ENCODE measurements at regions not wholly inside any gene's neighbourhood (a gene's known extent, or its start where the extent isn't known, plus 50 kb on each side); places are given as distances from the start of the nearest gene placed in this dataset.
A peak's percentile ranks its signal among the peaks of the same experiment; 100 is the strongest.
"Not testable (repeated sequence)": the region's sequence is repeated elsewhere in the genome, so short reads cannot be mapped to it uniquely, and the experiment has no call there.

GRCh38 chr17:13659051-13659450, 57.3 kb upstream of the HS3ST3A1 start:
- not testable (repeated sequence) for DNase-seq (ENCODE audit: low read depth)

GRCh38 chr17:13665872-13666635, 64.3 kb upstream of the HS3ST3A1 start:
- no peak for DNase-seq (ENCODE audit: low read depth)

- DNase-seq (ENCODE audit: low read depth): no peak
Observed at GRCh38 chr17:13671341-13671740, 69.6 kb upstream of the HS3ST3A1 start.

GRCh38 chr17:13671771-13672170, 70.0 kb upstream of the HS3ST3A1 start:
- DNase-seq (ENCODE audit: low read depth): peak; percentile 20

GRCh38 chr17:13678361-13678760, 76.6 kb upstream of the HS3ST3A1 start:
- no peak for DNase-seq (ENCODE audit: low read depth)

GRCh38 chr17:13678841-13679240, 77.1 kb upstream of the HS3ST3A1 start:
- no peak for DNase-seq (ENCODE audit: low read depth)

GRCh38 chr17:13688716-13689115, 87.0 kb upstream of the HS3ST3A1 start:
- DNase-seq (ENCODE audit: low read depth): no peak

- no peak for DNase-seq (ENCODE audit: low read depth)
Observed at GRCh38 chr17:13690806-13691205, 89.1 kb upstream of the HS3ST3A1 start.

- DNase-seq (ENCODE audit: low read depth): no peak
Observed at GRCh38 chr17:13694934-13695333, 93.2 kb upstream of the HS3ST3A1 start.

- DNase-seq (ENCODE audit: low read depth): no peak
Observed at GRCh38 chr17:13698832-13699231, 97.1 kb upstream of the HS3ST3A1 start.

GRCh38 chr17:13699261-13699660, 97.5 kb upstream of the HS3ST3A1 start:
- no peak for DNase-seq (ENCODE audit: low read depth)

GRCh38 chr17:13702266-13702665, 100.5 kb upstream of the HS3ST3A1 start:
- DNase-seq (ENCODE audit: low read depth): peak; percentile 37

GRCh38 chr17:13704333-13704732, 102.6 kb upstream of the HS3ST3A1 start:
- peak; percentile 63 for DNase-seq (ENCODE audit: low read depth)

- DNase-seq (ENCODE audit: low read depth): no peak
Observed at GRCh38 chr17:13705221-13705620, 103.5 kb upstream of the HS3ST3A1 start.

GRCh38 chr17:13721705-13722104, 120.0 kb upstream of the HS3ST3A1 start:
- DNase-seq (ENCODE audit: low read depth): no peak

- no peak for DNase-seq (ENCODE audit: low read depth)
Observed at GRCh38 chr17:13725288-13725990, 123.7 kb upstream of the HS3ST3A1 start.

GRCh38 chr17:13727441-13728171, 125.9 kb upstream of the HS3ST3A1 start:
- DNase-seq (ENCODE audit: low read depth): peak; percentile 70

GRCh38 chr17:13728781-13729180, 127.1 kb upstream of the HS3ST3A1 start:
- DNase-seq (ENCODE audit: low read depth): no peak

GRCh38 chr17:13729466-13730134, 127.9 kb upstream of the HS3ST3A1 start:
- DNase-seq (ENCODE audit: low read depth): no peak

- no peak for DNase-seq (ENCODE audit: low read depth)
Observed at GRCh38 chr17:13734880-13735279, 133.2 kb upstream of the HS3ST3A1 start.

- DNase-seq (ENCODE audit: low read depth): no peak
Observed at GRCh38 chr17:13735444-13735843, 133.7 kb upstream of the HS3ST3A1 start.

GRCh38 chr17:13735861-13736260, 134.1 kb upstream of the HS3ST3A1 start:
- no peak for DNase-seq (ENCODE audit: low read depth)
